GM20000 (cell line): ENCODE measurements at regions not wholly inside any gene's neighbourhood (a gene's known extent, or its start where the extent isn't known, plus 50 kb on each side); places are given as distances from the start of the nearest gene placed in this dataset.
"Not testable (repeated sequence)": the region's sequence is repeated elsewhere in the genome, so short reads cannot be mapped to it uniquely, and the experiment has no call there.

Source experiments
- DNase-seq: peaks from one replicate; pipeline ENCODE4 v3.0.0; 2012; ENCODE audit warnings: low spot score
- CTCF ChIP-seq: IDR thresholded peaks from 2 replicates; pipeline ENCODE4 v1.5.1; 2012; ENCODE audit warnings: mild to moderate bottlenecking, control low read depth; ENCODE audit errors: extremely low read depth, missing control alignments

DNA sequence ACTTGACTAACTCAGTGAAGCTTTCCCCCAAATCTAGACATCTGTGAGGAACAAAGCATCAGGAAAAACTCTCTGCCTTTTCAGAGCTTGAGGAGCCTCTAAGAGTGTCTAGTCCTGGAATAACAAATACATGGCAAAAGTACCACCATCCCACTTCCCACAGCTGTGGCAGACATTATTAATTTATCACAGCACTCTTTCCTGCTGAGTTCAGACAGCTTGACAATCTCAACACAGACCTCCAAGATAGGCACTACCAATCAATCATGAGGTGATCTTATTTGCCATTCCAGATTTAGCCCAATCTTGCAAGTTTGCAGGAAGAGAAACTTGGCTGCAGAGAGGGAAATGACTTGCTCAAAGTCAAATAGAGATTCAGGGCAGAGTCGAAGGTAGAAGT, 202.8 kb downstream of the MN1 start:
- no peak for DNase-seq
- no peak for TF ChIP-seq CTCF

DNA sequence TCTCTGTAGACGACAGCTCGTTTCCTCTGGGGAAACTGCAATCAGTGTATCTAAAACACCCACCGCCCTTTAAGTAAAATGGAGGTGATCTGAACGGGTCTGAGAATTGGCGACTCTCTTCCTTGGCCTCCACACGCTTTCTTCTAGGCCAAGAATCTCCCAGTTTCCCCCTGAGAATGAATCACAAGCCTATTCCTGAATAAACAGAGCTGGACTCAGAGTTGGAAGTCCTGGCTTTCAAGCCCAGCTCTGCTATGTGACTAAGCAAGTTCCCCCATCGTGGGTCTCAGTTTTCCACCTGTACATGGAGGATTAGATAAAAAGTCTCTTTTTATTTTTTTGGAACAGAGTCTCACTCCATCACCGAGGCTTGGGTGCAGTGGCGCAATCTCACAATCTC, 200.4 kb downstream of the MN1 start:
- no peak for DNase-seq
- TF ChIP-seq CTCF: no peak

DNA sequence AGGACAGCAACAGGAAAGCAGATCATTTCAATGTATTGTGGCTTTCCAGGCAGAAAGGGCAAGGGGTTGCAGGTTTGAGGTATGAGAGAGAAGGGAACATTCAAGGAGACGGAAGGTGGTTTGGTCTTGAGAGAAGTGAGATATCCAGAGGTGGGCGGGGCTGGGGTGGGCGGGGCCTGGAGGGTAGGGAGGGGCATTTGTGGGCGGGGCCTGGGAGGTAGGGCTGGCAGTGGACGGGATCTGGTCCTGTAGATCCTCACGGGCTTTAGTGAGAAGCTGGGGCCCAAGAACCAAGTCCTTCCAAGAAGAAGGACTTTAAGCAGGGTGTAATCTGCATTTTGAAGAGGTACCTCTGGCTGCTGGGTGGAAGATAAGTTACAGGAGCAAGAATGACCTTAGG, 199.2 kb downstream of the MN1 start:
- no peak for TF ChIP-seq CTCF
- no peak for DNase-seq

- DNase-seq: no peak
- TF ChIP-seq CTCF: no peak
Measured at GRCh38 chr22:27603111-27603799, 198.3 kb downstream of the MN1 start.

GRCh38 chr22:27603800-27604144, 197.8 kb downstream of the MN1 start:
- DNase-seq: no peak
- TF ChIP-seq CTCF: no peak

GRCh38 chr22:27605390-27605789, 196.2 kb downstream of the MN1 start:
- TF ChIP-seq CTCF: no peak
- DNase-seq: no peak

DNA sequence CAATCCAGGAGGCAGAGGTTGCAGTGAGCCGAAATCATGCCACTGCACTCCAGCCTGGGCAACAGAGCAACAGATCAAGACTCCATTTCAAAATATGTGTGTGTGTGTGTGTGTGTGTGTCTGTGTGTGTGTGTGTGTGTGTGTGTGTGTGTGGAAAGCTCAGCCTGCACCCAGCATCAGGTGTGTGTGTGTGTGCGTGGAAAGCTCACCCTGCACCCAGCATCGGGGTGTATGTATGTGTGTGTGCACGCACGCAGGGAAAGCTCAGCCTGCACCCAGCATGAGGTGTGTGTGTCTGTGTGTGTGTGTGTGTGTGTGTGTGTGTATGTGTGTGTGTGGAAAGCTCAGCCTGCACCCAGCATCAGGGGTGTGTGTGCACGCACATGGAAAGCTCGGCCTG, 193.8 kb downstream of the MN1 start:
- DNase-seq: not testable (repeated sequence)

- no peak for TF ChIP-seq CTCF
- no peak for DNase-seq
Measured at GRCh38 chr22:27609451-27609888, 192.1 kb downstream of the MN1 start.

DNA sequence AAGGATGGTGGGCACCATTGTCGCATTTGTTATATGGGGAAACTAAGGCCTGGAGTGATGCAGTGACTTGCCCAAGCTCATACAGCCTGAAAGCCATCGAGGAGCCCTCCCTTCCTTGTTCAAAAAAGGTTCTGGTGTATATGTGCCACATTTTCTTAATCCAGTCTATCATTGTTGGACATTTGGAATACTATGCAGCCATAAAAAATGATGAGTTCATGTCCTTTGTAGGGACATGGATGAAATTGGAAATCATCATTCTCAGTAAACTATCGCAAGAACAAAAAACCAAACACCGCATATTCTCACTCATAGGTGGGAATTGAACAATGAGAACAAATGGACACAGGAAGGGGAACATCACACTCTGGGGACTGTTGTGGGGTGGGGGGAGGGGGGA, 191.4 kb downstream of the MN1 start:
- not testable (repeated sequence) for DNase-seq
